Activated CD8-positive, alpha-beta memory T cell treated with anti-CD3 and anti-CD28 coated beads, Interleukin-2, amount 10 ng/mL, durations not matched to agents 7 days and 5 days (primary cell): ENCODE measurements at regions not wholly inside any gene's neighbourhood (a gene's known extent, or its start where the extent isn't known, plus 50 kb on each side); places are given as distances from the start of the nearest gene placed in this dataset.

Experiments used
- ATAC-seq: fragments of 150-1000 bp; cut with Tn5 transposase; one replicate; pipeline ENCODE4 v1.10.0; 2021; ENCODE audit warnings: moderate library complexity
- CTCF ChIA-PET: fragments of 350-600 bp; sonication (Branson Sonifier 250); formaldehyde crosslinking; loops from one replicate; lab custom pipeline; 2021; ENCODE audit warnings: antibody characterized with exemption; lab: Charles Lee
- DNase-seq: peaks from one replicate; pipeline ENCODE4 v3.0.0-alpha.2; 2020
- H3K27ac Mint-ChIP-seq: one replicate; pipeline ENCODE4 v1.8.0; 2021; ENCODE audit warnings: mild to moderate bottlenecking, mixed read lengths
- H3K27me3 Mint-ChIP-seq: one replicate; pipeline ENCODE4 v1.8.0; 2021; ENCODE audit warnings: mixed read lengths
- H3K36me3 Mint-ChIP-seq: one replicate; pipeline ENCODE4 v1.8.0; 2021; ENCODE audit warnings: mild to moderate bottlenecking, mixed read lengths
- H3K4me1 Mint-ChIP-seq: one replicate; pipeline ENCODE4 v1.8.0; 2021; ENCODE audit warnings: mixed read lengths
- H3K4me3 Mint-ChIP-seq: one replicate; pipeline ENCODE4 v1.8.0; 2021; ENCODE audit warnings: mild to moderate bottlenecking, moderate library complexity, mixed read lengths
- H3K9me3 Mint-ChIP-seq: one replicate; pipeline ENCODE4 v1.8.0; 2022; ENCODE audit warnings: low read depth, mixed read lengths

DNA sequence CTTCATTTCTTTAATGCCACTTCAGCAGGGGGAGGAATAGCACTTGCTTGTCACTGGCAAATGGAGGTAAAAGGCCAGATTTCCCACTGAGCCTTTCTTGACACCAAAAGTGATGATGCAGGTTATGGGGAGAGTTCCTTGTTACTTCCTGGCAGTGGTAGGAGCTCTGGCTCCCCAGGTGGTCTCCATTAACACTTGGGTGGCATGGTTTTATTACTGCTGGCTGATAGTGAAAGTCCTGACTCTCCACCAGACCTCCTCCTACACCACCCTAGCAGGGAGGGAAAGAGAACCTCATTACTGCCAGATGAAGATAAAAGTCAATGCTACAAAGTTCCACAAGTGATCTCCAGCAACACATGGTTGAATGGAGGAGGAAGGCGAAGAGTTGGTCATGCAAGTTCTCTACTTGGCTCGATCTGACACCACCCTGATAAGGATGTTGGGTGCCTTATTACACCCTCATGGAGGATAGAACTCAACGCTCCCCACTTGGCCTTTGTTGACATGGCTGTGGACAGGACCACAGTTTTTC, 152.7 kb upstream of the GNAO1 start:
- H3K9me3 Mint-ChIP-seq = peaks cover 3% of the 10 kb centered on the region
- peaks cover 17% of the 10 kb centered on the region for H3K27me3 Mint-ChIP-seq
- no peak overlapping the region for H3K27ac Mint-ChIP-seq
- ATAC-seq (no peak), DNase-seq (no peak)
- H3K4me1 Mint-ChIP-seq = no peaks in the 10 kb centered on the region
- no peak overlapping the region for H3K4me3 Mint-ChIP-seq
- CTCF ChIA-PET = no interaction called here
- H3K36me3 Mint-ChIP-seq = no peaks in the 10 kb centered on the region

DNA sequence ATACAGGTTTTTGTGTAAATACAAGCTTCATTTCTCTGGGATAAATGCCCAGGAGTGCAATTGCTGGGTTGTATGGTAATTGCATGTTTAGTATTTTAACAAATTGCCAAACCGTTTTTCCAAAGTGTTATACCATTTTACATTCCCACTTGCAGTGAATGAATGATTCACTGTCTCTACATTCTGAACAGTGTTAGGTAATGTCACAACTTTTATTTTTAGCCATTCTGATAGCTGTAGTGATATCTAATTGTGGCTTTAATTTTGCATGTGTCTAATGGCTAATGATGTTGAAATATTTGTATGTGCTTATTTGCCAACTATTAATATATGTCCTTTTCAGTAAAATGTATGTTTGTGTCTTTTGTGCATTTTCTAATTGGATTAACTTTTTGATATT, 156.9 kb upstream of the CES5A start:
- ATAC-seq (no peak), DNase-seq (no peak)
- no peak overlapping the region for H3K27ac Mint-ChIP-seq
- no peaks in the 10 kb centered on the region for H3K4me1 Mint-ChIP-seq
- peaks cover 37% of the 10 kb centered on the region for H3K27me3 Mint-ChIP-seq
- no peaks in the 10 kb centered on the region for H3K36me3 Mint-ChIP-seq
- H3K4me3 Mint-ChIP-seq = no peak overlapping the region
- H3K9me3 Mint-ChIP-seq = no peaks in the 10 kb centered on the region
- CTCF ChIA-PET = no interaction called here

DNA sequence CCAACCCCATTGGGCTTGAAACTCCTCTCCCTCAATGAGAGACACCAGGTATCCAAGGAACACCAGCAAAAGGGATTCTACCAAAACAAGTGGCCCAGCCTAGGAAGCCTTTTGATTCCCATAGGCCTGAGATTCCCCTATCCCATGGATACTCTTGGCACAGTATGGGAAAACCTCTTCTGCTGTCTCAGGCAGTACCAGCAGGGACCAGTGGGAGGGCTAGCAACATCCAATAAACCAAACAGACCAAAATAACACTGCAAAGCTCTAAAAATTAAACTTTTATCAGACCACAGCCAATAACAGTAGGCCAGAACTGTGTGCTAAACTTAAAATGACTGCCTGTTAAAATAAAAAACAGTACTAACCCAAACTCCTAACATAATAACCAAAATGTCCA, 153.9 kb upstream of the CES5A start:
- Mint-ChIP-seq H3K9me3 (no peaks in the 10 kb centered on the region), H3K4me1 (no peaks in the 10 kb centered on the region), H3K27me3 (peaks cover 29% of the 10 kb centered on the region), H3K4me3 (no peak overlapping the region), H3K27ac (no peak overlapping the region), H3K36me3 (no peaks in the 10 kb centered on the region)
- CTCF ChIA-PET = no interaction called here
- ATAC-seq (no peak), DNase-seq (no peak)

DNA sequence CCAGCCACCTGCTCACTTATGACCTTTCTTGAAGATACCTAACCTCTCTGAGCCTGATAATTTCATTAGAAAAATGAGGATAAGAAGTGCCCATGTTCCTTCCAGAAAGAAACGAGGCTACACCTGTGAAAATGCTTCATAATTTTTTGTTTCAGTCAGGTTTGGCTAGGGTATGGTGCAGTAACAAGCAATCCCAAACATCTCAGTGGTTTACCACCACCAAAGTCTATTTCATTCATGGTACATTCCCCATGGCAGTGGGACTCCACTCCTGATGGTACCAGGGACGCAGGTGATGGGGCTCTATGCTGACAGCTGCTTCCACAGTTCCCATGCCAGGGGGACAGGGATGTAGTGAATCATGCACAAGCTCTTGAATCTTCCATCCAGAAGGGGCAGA, 147.6 kb upstream of the CES5A start:
- CTCF ChIA-PET = no interaction called here
- no peak overlapping the region for H3K4me3 Mint-ChIP-seq
- no peak for ATAC-seq
- peaks cover 6% of the 10 kb centered on the region for H3K27me3 Mint-ChIP-seq
- no peaks in the 10 kb centered on the region for H3K36me3 Mint-ChIP-seq
- no peaks in the 10 kb centered on the region for H3K4me1 Mint-ChIP-seq
- no peaks in the 10 kb centered on the region for H3K9me3 Mint-ChIP-seq
- no peak overlapping the region for H3K27ac Mint-ChIP-seq
- DNase-seq = no peak

DNA sequence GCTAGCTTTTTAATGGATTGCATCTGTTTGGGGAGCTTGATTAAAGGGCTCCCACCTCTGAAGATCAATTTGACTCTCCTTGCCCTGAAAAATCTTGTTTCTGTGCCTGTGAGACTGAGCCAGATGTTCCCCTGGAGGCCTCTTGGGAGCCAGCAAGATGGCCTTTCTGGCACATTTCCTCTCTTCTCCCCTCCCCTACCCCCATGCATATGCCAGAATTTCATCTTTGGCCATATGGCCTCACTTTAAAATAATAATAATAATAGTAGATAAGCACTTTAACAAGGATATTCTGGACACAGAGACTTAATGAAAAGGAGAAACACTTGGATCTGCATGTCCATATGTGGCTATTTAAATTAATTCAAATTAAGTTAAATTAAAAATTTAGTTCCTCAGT, 144.1 kb upstream of the CES5A start:
- Mint-ChIP-seq H3K4me1 (no peaks in the 10 kb centered on the region), H3K9me3 (no peaks in the 10 kb centered on the region), H3K36me3 (no peaks in the 10 kb centered on the region), H3K27me3 (no peaks in the 10 kb centered on the region), H3K4me3 (no peak overlapping the region), H3K27ac (no peak overlapping the region)
- ATAC-seq (no peak), DNase-seq (no peak)
- CTCF ChIA-PET = no interaction called here

DNA sequence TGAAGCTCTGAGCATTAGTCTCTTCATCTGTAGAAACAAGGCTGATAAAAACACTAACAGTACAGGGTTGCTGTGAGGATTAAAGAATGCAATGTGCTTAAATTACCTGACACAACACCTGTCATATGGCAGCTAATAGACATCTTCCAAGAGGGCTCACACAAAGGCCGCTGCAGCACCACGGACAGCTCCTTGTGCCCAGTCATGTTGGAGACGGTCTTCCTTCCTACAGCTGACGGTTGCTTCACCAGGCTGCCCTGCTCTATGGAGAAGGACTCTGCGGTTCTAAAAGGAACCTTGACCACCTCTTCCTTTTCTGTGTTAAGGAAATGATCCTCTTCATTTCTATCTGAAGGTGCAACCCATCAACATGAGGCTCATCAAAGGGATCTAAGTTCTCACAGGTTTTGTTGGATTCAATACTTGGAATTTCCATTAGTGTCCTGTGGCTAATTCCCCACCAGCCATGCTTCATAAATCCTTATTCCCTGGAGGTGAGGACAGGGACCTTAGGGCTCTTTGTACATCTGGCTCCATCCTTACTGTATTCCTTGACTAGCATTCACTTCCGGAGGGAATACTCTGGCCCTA, 138.9 kb upstream of the CES5A start:
- DNase-seq = peak; percentile 63
- H3K36me3 Mint-ChIP-seq = no peaks in the 10 kb centered on the region
- CTCF ChIA-PET = no interaction called here
- ATAC-seq = no peak
- no peaks in the 10 kb centered on the region for H3K9me3 Mint-ChIP-seq
- no peaks in the 10 kb centered on the region for H3K4me1 Mint-ChIP-seq
- no peak overlapping the region for H3K27ac Mint-ChIP-seq
- peaks cover 10% of the 10 kb centered on the region for H3K27me3 Mint-ChIP-seq
- no peak overlapping the region for H3K4me3 Mint-ChIP-seq

DNA sequence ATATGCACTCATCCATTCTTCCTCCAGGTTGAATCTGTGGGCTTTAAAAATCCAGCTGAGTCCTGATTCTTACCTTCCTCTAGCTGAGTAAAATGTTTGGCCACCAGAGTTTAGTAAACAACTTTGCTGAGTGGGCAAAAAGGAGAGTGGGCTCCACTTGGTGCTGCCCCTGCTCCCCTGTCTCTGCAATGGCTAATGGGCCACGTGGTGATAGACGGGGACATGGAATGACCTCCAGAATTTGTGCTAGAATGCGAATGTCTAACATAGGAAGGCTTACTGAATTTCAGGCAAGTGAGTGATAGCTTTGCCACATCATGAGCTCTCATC, 137.3 kb upstream of the CES5A start:
- Mint-ChIP-seq H3K36me3 (no peaks in the 10 kb centered on the region), H3K27ac (no peak overlapping the region), H3K4me3 (no peak overlapping the region), H3K9me3 (no peaks in the 10 kb centered on the region), H3K4me1 (no peaks in the 10 kb centered on the region), H3K27me3 (peaks cover 10% of the 10 kb centered on the region)
- CTCF ChIA-PET = no interaction called here
- ATAC-seq (no peak), DNase-seq (no peak)

DNA sequence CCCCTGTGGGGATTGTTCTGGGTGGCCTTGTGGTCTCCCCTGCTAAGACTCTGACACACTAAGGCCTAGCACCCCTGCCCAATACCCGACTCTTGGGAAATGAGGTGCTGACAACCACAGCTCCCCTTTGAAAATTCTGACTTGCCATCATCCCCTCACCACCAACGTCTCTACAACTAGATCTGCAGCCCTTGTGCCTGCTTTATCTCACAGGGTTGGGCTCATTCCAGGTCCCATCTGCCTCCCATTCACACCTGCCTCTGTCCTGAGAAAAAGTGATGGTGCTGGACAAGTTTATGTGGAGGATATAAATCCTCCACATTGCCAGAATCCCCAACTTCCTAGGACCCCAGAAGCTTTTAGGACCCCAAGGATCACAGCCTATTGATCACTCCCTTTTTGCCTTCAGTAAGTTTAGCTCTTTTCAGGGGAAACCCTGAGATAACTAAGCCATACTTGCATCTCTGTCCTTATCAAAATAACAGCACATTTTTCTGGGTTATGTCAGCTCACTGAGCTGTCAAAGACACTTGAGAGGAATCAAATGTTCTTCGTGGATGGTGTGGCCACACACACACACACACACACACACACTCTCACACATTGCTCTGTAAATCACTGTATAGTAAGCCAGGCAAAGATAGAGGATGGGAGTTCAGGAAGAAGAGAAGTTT, 136.8 kb upstream of the CES5A start:
- Mint-ChIP-seq H3K27ac (no peak overlapping the region), H3K27me3 (peaks cover 10% of the 10 kb centered on the region), H3K4me1 (no peaks in the 10 kb centered on the region), H3K9me3 (no peaks in the 10 kb centered on the region), H3K36me3 (no peaks in the 10 kb centered on the region), H3K4me3 (no peak overlapping the region)
- CTCF ChIA-PET = no interaction called here
- no peak for ATAC-seq
- no peak for DNase-seq

DNA sequence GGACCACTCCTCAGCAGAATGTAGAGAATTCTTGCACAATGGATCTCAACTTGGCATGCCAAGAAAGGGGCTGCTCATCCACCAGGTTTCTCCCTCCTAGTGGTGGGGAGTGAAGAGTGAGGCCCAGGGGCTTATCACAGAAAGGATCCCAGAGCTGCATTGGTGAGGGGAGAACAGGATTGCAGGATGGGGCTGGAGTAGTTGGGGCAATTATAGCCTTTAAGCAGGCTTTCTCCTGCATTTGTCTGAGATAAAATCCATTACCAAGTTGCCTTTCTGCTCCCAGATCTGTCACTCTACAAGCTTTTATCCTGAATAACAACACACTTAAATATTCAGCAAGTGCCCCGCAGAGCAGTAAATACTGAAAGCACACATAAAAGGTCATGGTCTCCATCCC, 130.8 kb upstream of the CES5A start:
- H3K4me1 Mint-ChIP-seq = no peaks in the 10 kb centered on the region
- no peaks in the 10 kb centered on the region for H3K36me3 Mint-ChIP-seq
- no peak overlapping the region for H3K4me3 Mint-ChIP-seq
- CTCF ChIA-PET = no interaction called here
- H3K27ac Mint-ChIP-seq = no peak overlapping the region
- ATAC-seq (no peak), DNase-seq (no peak)
- H3K9me3 Mint-ChIP-seq = no peaks in the 10 kb centered on the region
- peaks cover 3% of the 10 kb centered on the region for H3K27me3 Mint-ChIP-seq

DNA sequence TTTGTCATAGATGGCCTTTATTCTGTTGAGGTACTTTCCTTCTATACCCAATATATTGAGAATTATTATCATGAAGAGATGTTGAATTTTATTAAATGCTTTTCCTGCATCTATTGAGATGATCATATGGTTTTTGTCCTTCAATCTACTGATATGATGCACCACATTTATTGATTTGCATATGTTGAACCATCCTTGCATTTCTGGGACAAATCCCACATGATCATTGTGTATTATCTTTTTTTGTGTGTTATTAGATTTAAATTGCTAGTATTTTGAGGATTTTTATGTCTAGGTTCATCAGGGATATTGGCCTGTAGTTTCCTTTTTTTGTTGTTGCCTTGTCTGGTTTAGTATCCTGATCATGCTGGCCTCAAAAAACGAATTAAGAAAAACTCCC, 124.5 kb upstream of the CES5A start:
- Mint-ChIP-seq H3K27ac (no peak overlapping the region), H3K27me3 (no peaks in the 10 kb centered on the region), H3K9me3 (peaks cover 3% of the 10 kb centered on the region), H3K4me1 (no peaks in the 10 kb centered on the region), H3K36me3 (no peaks in the 10 kb centered on the region), H3K4me3 (no peak overlapping the region)
- DNase-seq = no peak
- CTCF ChIA-PET = no interaction called here
- ATAC-seq = no peak

DNA sequence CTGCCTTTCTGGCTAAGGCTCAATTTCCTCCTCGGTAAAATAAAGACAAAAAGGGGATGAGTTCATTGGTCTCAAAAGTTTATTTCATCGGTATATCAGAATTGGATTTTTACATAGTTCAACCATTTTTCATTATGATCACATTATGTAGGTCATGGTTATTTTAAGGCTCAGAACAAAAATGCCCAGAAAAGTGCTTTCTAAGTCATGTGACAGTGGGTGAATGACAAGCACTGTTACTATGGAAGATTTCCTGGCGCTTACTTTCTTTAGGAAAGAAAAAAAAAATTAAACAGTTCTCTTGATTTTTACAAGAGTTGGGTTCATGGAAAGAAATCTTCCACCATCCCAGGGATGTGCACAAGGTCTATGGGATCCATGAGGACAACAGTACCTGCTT, 117.9 kb upstream of the CES5A start:
- H3K4me1 Mint-ChIP-seq = no peaks in the 10 kb centered on the region
- H3K9me3 Mint-ChIP-seq = no peaks in the 10 kb centered on the region
- H3K27ac Mint-ChIP-seq = no peak overlapping the region
- H3K4me3 Mint-ChIP-seq = no peak overlapping the region
- ATAC-seq (no peak), DNase-seq (no peak)
- H3K36me3 Mint-ChIP-seq = no peaks in the 10 kb centered on the region
- H3K27me3 Mint-ChIP-seq = no peaks in the 10 kb centered on the region
- CTCF ChIA-PET = no interaction called here

DNA sequence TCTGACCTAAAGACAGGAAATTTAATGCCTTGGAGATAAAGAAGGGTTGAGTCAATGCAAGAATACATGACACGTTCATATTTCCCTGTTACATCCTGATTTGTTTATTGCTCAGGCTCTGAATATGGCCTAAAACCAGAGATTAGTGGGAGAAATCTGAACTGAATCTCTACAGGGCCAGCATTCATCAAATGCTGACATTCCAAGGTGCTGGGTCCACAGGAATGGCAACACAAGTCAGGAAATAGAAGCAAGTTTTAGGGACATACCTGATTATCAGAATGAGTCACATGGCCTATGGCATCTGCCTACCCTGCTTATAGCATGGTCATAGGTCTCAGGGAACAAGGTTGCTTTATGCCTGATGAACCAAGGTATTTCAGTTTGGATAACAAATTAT, 117.4 kb upstream of the CES5A start:
- no peak overlapping the region for H3K4me3 Mint-ChIP-seq
- no peak for ATAC-seq
- H3K27ac Mint-ChIP-seq = no peak overlapping the region
- no peaks in the 10 kb centered on the region for H3K36me3 Mint-ChIP-seq
- no peaks in the 10 kb centered on the region for H3K4me1 Mint-ChIP-seq
- H3K9me3 Mint-ChIP-seq = no peaks in the 10 kb centered on the region
- CTCF ChIA-PET = no interaction called here
- H3K27me3 Mint-ChIP-seq = no peaks in the 10 kb centered on the region
- no peak for DNase-seq

DNA sequence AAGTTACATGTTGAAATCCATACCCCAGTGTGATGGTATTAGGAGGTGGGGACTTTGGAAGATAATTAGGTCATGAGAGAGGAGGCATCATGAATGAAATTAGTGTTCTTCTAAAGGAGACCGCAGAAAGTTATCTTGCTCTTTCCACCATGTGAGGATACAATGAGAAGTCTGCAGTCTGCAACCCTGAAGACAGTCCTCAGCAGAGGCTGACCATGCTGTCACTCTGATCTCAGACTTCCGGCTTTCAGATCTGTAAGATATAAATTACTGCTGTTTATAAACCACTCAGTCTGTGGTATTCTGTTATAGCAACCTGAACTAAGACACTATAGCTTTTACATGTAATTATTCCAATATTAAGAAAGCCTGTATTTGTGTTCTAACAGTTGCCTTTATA, 116.7 kb upstream of the CES5A start:
- H3K4me1 Mint-ChIP-seq = no peaks in the 10 kb centered on the region
- H3K27me3 Mint-ChIP-seq = peaks cover under 1% of the 10 kb centered on the region
- no peaks in the 10 kb centered on the region for H3K9me3 Mint-ChIP-seq
- H3K36me3 Mint-ChIP-seq = no peaks in the 10 kb centered on the region
- no peak overlapping the region for H3K27ac Mint-ChIP-seq
- no peak overlapping the region for H3K4me3 Mint-ChIP-seq
- CTCF ChIA-PET = no interaction called here
- no peak for DNase-seq
- no peak for ATAC-seq

DNA sequence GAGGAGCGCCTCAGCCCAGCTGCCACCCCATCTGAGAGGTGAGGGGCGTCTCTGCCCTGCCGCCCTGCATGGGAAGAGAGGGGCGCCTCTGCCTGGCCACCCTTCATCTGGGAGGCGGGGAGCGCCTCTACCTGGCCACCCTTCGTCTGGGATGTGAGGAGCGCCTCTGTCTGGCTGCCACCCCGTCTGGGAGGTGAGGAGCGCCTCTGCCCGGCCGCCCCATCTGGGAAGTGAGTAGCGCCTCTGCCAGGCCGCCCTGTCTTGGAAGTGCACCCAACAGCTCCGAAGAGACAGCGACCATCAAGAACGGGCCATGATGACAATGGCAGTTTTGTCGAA, 114.4 kb upstream of the CES5A start:
- DNase-seq (no peak), ATAC-seq (no peak)
- H3K4me1 Mint-ChIP-seq = no peaks in the 10 kb centered on the region
- H3K36me3 Mint-ChIP-seq = no peaks in the 10 kb centered on the region
- CTCF ChIA-PET = no interaction called here
- H3K27me3 Mint-ChIP-seq = peaks cover 8% of the 10 kb centered on the region
- H3K9me3 Mint-ChIP-seq = no peaks in the 10 kb centered on the region
- no peak overlapping the region for H3K27ac Mint-ChIP-seq
- no peak overlapping the region for H3K4me3 Mint-ChIP-seq
